Mucosa of rectum (tissue), 2 donors: ENCODE measurements at regions not wholly inside any gene's neighbourhood (a gene's known extent, or its start where the extent isn't known, plus 50 kb on each side); places are given as distances from the start of the nearest gene placed in this dataset.

Experiments
- H3K27ac ChIP-seq, 2 donors: one replicate each; pipeline ENCODE4 v1.7.0; 2013; ENCODE audit warnings: inconsistent platforms in 2 of 2, low read depth in 2 of 2, low read length in 2 of 2
- H3K27me3 ChIP-seq, 2 donors: one replicate each; pipeline ENCODE4 v1.7.0; 2013; ENCODE audit warnings: low read length in 2 of 2; ENCODE audit not compliant: control insufficient read depth in 2 of 2, insufficient read depth in 2 of 2
- H3K36me3 ChIP-seq, 2 donors: one replicate each; pipeline ENCODE4 v1.7.0; 2013; ENCODE audit warnings: low read length in 2 of 2; ENCODE audit not compliant: control insufficient read depth in 2 of 2, insufficient read depth in 2 of 2
- H3K4me1 ChIP-seq, 2 donors: one replicate each; pipeline ENCODE4 v1.7.0; 2013; ENCODE audit warnings: low read length in 2 of 2, mild to moderate bottlenecking in 1 of 2; ENCODE audit not compliant: control insufficient read depth in 2 of 2, insufficient read depth in 2 of 2
- H3K4me3 ChIP-seq, 2 donors: one replicate each; pipeline ENCODE4 v1.7.0; 2013; ENCODE audit warnings: low read length in 2 of 2
- H3K9ac ChIP-seq, 2 donors: one replicate each; pipeline ENCODE4 v1.7.0; 2013; ENCODE audit warnings: low read length in 2 of 2, low read depth in 1 of 2, mild to moderate bottlenecking in 1 of 2
- H3K9me3 ChIP-seq, 2 donors: one replicate each; pipeline ENCODE4 v1.7.0; 2013; ENCODE audit warnings: low read length in 2 of 2; ENCODE audit not compliant: control insufficient read depth in 2 of 2
- donor health status: healthy.
- donor health status: Normal muscosa, but diverticular disease.

DNA sequence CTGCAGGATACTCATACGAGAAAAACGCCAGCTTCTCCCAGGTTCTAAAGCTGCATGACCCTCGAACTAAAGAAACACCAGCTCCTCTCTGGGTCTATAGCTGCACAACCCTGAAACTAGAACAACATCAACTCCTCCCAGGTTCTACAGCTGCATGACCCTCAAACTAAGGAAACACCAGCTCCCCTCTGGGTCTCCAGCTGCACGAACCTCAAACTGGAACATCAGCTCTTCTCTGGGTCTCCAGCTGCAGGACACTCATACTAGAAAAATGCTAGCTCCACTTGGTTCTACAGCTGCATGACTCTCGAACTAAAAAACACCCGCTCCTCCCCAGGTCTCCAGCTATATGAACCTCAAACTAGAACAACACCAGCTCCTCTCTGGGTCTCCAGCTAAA is 811.1 kb downstream of the CDH9 start:
- Histone ChIP-seq H3K36me3 (no peaks in the 10 kb centered on the region), H3K27ac (no peak overlapping the region), H3K4me3 (no peak overlapping the region), H3K27me3 (no peaks in the 10 kb centered on the region), H3K4me1 (no peaks in the 10 kb centered on the region), H3K9ac (no peak overlapping the region), H3K9me3 (peaks cover 0 to 6% of the 10 kb centered on the region in 2 donors)

DNA sequence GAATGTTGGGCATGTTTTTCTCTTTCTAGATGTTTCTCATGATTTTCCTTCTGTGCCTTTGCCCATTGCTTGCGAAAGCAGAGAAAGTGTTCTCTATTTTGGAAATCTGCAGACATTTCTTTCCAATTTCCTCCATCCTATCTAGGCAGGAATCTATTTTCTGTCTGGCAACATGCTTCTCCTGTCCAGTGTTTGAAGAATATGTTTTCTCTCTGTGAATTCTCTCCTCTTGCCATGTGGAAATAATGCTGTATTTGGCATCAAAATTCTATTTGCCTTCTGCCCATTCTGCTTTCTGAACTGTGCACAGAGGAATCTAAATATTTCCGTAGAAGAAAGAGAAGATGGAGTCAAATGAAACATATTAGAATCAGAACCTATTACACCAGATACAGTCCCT is 833.3 kb downstream of the CDH9 start:
- H3K4me1 ChIP-seq = no peaks in the 10 kb centered on the region

DNA sequence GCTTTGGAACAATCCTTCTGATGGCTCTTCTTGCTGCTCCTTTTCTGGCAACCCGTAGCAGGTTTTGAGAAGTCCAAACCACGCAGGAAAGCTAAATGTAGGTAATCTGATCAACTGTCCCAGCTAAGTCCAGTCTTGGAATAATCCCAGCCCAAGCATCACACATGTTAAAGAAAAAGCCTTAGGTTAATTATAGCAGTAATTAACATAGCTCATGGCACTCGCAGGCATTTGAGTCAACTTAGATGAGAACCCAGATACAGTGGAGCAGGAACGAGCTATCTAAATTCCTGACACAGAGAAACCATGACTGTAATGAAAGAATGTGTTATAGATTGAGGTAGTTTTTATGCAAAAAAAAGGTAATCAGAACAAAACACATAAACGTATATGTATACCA is 844.8 kb downstream of the CDH9 start:
- Histone ChIP-seq H3K4me3 (no peak overlapping the region), H3K27me3 (no peaks in the 10 kb centered on the region), H3K4me1 (no peaks in the 10 kb centered on the region), H3K27ac (no peak overlapping the region), H3K9me3 (no peaks in the 10 kb centered on the region), H3K9ac (no peak overlapping the region), H3K36me3 (no peaks in the 10 kb centered on the region)

More for the DNA sequence above, 833.3 kb downstream of the CDH9 start:
- Histone ChIP-seq H3K9me3 (peaks cover 0 to 2% of the 10 kb centered on the region in 2 donors), H3K4me3 (no peak overlapping the region), H3K27me3 (no peaks in the 10 kb centered on the region), H3K27ac (no peak overlapping the region), H3K36me3 (no peaks in the 10 kb centered on the region), H3K9ac (no peak overlapping the region)

DNA sequence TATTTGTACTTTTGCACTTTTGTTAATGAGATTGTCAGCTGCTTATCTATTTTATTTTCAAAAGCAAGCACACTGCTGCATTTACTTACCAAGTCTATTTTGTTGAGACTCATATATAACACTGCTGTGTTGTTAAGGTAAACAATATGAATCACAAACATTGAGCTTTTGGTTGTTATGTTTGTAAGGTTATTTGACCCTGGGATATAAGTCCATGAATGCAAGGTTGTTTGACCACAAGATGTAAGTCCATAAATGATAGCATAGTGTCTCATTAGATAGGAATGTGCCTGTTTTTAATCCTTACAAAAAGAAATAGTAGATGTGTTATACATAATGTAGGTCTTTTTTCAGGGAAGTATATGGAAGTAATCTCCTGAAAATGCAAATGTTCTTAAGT is 845.9 kb downstream of the CDH9 start:
- Histone ChIP-seq H3K4me3 (no peak overlapping the region), H3K9me3 (no peaks in the 10 kb centered on the region), H3K4me1 (no peaks in the 10 kb centered on the region), H3K9ac (no peak overlapping the region), H3K27ac (no peak overlapping the region), H3K36me3 (no peaks in the 10 kb centered on the region), H3K27me3 (no peaks in the 10 kb centered on the region)

DNA sequence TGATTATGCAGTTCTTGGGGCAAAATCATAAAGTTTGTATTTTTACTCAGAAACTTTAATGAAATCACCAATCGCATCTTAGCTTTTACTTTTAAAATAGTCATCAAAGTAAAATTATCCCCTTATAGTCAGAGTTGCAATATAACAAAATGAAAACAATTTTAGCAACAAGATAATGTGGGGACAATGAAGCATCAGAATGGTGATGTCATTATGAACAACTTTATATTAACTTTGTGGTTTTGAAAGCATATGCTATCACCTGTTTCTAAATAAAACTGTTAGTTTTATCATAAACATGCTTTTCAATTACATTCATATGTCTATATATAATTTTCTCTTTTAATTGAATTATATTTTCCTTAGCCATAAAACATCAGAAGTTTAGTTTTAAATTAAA is 856.8 kb downstream of the CDH9 start:
- Histone ChIP-seq H3K27ac (no peak overlapping the region), H3K9me3 (no peaks in the 10 kb centered on the region), H3K4me1 (no peaks in the 10 kb centered on the region), H3K9ac (no peak overlapping the region), H3K27me3 (no peaks in the 10 kb centered on the region), H3K4me3 (no peak overlapping the region), H3K36me3 (no peaks in the 10 kb centered on the region)

DNA sequence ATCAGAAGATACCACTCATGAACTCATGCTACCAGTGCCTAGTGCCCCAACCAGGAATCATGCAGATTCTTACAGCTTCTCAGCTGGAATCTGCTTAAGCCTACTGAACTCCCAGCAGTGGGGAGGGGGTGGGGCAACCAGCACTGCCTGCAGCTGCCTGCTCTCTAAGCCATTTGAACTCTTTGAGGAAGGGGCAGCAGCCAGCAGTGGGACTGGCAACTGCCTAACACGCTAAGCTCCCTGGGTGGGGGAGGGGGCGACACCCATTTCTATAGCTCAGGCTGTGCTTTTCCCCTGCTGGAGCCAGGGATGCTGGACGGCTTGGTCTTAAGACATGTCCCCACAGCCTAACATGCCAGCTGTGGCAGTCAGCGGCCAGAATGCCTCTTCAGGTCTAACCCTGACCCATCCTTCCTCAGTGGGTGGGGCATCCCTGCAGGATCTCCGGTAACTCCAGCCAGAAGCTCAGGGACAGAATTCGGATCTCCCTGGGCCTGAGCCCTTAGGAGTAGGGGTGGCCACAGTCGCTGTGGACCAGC is 889.7 kb downstream of the CDH9 start:
- no peak overlapping the region for H3K9ac ChIP-seq
- H3K4me3 ChIP-seq = no peak overlapping the region
- H3K27ac ChIP-seq = no peak overlapping the region
- H3K9me3 ChIP-seq = no peaks in the 10 kb centered on the region
- no peaks in the 10 kb centered on the region for H3K27me3 ChIP-seq
- H3K36me3 ChIP-seq = no peaks in the 10 kb centered on the region
- H3K4me1 ChIP-seq = no peaks in the 10 kb centered on the region

DNA sequence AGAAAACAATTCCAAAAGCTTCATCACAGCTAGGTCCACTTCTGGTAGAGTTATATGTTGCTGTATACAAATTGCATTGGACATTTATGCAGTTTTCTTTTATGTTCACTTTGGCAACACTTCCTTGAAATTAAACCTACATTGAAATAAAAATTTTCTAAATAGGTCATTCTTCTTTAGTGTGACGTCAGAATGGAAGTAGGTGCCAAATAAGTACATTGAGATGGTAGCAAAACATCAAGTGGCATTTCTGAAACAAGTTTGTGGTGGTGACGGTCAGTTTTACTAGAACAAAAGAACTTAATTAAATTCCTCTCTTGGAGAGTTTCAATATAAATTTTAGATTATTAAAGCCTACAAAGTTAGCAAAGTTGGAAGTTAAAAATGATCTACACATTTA is 895.1 kb downstream of the CDH9 start:
- no peak overlapping the region for H3K9ac ChIP-seq
- H3K9me3 ChIP-seq = no peaks in the 10 kb centered on the region
- H3K36me3 ChIP-seq = no peaks in the 10 kb centered on the region
- no peak overlapping the region for H3K27ac ChIP-seq
- no peaks in the 10 kb centered on the region for H3K4me1 ChIP-seq
- no peak overlapping the region for H3K4me3 ChIP-seq
- no peaks in the 10 kb centered on the region for H3K27me3 ChIP-seq

DNA sequence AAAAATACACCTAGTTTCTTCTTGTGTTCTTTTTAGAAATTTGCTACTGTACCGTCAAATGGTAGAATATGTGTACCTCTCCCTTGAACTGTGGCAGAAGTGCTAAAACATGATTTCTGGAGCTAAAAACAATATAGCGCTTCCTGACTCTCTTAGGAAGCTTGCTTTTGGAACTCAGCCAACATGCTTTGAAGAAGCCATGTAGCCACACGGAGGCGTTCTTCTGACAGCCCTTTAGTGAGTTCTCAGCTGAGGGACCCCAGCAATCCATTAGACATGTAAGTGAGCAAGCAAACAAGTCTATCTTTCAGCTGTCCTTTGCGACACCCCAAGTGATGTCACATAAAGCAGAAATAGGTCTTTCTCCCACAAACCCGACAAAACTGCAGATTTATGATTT is 917.0 kb downstream of the CDH9 start:
- H3K36me3 ChIP-seq = no peaks in the 10 kb centered on the region
- no peaks in the 10 kb centered on the region for H3K4me1 ChIP-seq
- no peak overlapping the region for H3K4me3 ChIP-seq
- H3K9ac ChIP-seq = no peak overlapping the region
- peaks cover 2 to 4% of the 10 kb centered on the region in 2 donors for H3K9me3 ChIP-seq
- no peak overlapping the region for H3K27ac ChIP-seq
- H3K27me3 ChIP-seq = no peaks in the 10 kb centered on the region

DNA sequence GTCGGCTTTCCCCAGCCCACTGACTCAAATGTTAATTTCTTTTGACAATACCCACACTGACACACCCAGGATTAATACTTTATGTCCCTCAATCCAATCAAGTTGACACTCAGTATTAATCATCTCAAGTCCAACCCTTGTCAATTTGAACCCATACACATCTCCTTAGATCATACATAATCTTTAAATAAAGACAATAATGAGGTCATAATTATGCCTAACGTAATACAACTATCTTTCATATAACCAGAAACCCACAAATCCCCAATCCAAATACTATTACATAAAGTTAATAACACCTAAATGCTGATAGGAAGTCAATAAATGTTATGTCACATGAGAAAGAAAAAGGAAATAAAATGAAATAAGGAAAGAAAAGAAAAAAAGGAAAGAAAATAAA is 934.2 kb downstream of the CDH9 start:
- Histone ChIP-seq H3K9ac (no peak overlapping the region), H3K9me3 (peaks cover 0 to 3% of the 10 kb centered on the region in 2 donors), H3K36me3 (no peaks in the 10 kb centered on the region), H3K4me1 (no peaks in the 10 kb centered on the region), H3K27ac (no peak overlapping the region), H3K27me3 (no peaks in the 10 kb centered on the region), H3K4me3 (no peak overlapping the region)

DNA sequence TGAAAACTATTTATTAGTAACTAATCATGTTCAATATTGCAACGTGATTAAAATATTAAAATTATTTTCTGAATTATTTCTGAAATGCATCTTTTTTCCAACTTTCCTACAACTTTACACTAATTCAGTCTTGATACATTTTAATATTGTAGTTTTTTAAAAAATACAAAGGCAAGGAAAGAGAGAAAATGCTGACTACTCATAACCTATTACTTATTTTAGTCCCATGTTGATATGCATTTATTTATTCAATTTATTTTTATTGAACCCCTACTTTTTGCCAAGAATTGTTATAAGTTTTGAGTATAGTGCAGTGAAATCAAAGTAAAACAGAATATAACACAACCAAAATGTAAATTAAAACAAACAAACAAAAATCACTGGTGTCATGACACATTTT is 978.2 kb downstream of the CDH9 start:
- H3K27ac ChIP-seq = no peak overlapping the region
- no peaks in the 10 kb centered on the region for H3K27me3 ChIP-seq

DNA sequence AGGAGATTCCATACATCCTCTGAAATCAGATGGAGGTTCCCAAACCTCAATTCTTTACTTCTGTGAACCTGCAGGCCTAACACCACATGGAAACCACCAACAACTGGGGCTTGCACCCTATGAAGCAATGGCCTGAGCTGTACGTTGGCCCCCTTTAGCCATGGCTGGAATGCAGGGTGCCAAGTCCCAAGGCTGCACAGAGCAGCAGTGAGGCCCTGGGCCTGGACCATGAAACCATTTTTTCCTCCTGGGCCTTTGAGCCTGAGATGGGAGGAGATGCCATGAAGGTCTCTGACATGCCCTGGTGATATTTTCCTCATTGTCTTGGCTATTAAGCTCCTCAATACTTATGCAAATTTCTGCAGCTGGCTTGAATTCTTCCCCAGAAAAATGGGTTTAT is 983.8 kb downstream of the CDH9 start:
- no peak overlapping the region for H3K9ac ChIP-seq
- no peaks in the 10 kb centered on the region for H3K27me3 ChIP-seq
- H3K4me3 ChIP-seq = no peak overlapping the region
- H3K9me3 ChIP-seq = no peaks in the 10 kb centered on the region
- no peaks in the 10 kb centered on the region for H3K36me3 ChIP-seq
- no peak overlapping the region for H3K27ac ChIP-seq
- no peaks in the 10 kb centered on the region for H3K4me1 ChIP-seq

More for the DNA sequence above, 978.2 kb downstream of the CDH9 start:
- Histone ChIP-seq H3K36me3 (no peaks in the 10 kb centered on the region), H3K4me1 (no peaks in the 10 kb centered on the region), H3K4me3 (no peak overlapping the region), H3K9ac (no peak overlapping the region), H3K9me3 (no peaks in the 10 kb centered on the region)
